Tibial artery (tissue), 4 donors: ENCODE measurements at regions not wholly inside any gene's neighbourhood (a gene's known extent, or its start where the extent isn't known, plus 50 kb on each side); places are given as distances from the start of the nearest gene placed in this dataset.
"Not testable (repeated sequence)": the region's sequence is repeated elsewhere in the genome, so short reads cannot be mapped to it uniquely, and the experiment has no call there.

Experiments used
- DNase-seq, 2 donors: peaks; one replicate each; pipeline ENCODE4 v3.0.0-alpha.2; 2019
- H3K27ac ChIP-seq, 2 donors: fragments of 200-600 bp; sonication (generic) in 1 of 2; 1 replicate in 1 of 2; 2 replicates in 1 of 2; pipeline ENCODE4 v1.5.1; 2018 to 2019; ENCODE audit warnings: mild to moderate bottlenecking in 1 of 2
- H3K27me3 ChIP-seq, 2 donors: fragments of 200-600 bp; sonication (generic) in 1 of 2; one replicate each; pipeline versions ENCODE4 v1.5.1 to v1.6.0; 2016 to 2019
- H3K36me3 ChIP-seq, 3 donors: fragments of 200-600 bp; sonication (generic) in 2 of 3; one replicate each; pipeline ENCODE4 v1.5.1; 2016 to 2019; ENCODE audit warnings: mild to moderate bottlenecking in 2 of 3
- H3K4me1 ChIP-seq, 4 donors: fragments of 200-600 bp; sonication (generic) in 2 of 4; 1 replicate in 3 of 4; 2 replicates in 1 of 4; pipeline ENCODE4 v1.5.1; 2016 to 2019
- H3K4me3 ChIP-seq, 2 donors: fragments of 200-600 bp; sonication (generic) in 1 of 2; 1 replicate in 1 of 2; 2 replicates in 1 of 2; pipeline ENCODE4 v1.5.1; 2018 to 2019; ENCODE audit warnings: mild to moderate bottlenecking in 2 of 2
- H3K9me3 ChIP-seq, 3 donors: fragments of 200-600 bp; sonication (generic) in 1 of 3; one replicate each; pipeline ENCODE4 v1.5.1; 2016 to 2019
- CTCF ChIP-seq, 2 experiments: fragments of 200-600 bp in 1 of 2; fragments of 450-650 bp in 1 of 2; IDR thresholded peaks; one replicate each; pipeline ENCODE4 v1.5.1; 2017 to 2019; ENCODE audit warnings: antibody characterized with exemption in 2 of 2, mild to moderate bottlenecking in 1 of 2, moderate library complexity in 1 of 2
- intact Hi-C: fragments of 100-400 bp; cut with DNase I; formaldehyde crosslinking; loops from one replicate; pipeline ENCODE4 v1.15.0; 2023; ENCODE audit warnings: low total_unique reads

GRCh38 chr11:33976495-33977199 is 74.9 kb upstream of the CAPRIN1 start:
- Histone ChIP-seq H3K27me3 (peaks cover 0 to 1% of the 10 kb centered on the region in 2 donors), H3K27ac (no peak overlapping the region), H3K4me1 (no peaks in the 10 kb centered on the region), H3K9me3 (no peaks in the 10 kb centered on the region), H3K36me3 (no peaks in the 10 kb centered on the region), H3K4me3 (no peak overlapping the region)
- TF ChIP-seq CTCF (IDR thresholded peaks at IDR 0.05) = no peak
- intact Hi-C loops = loop anchor here (10.0 kb wide), 1 partner anchor 122 kb away; no protein-coding TSS in a partner anchor
- no peak for DNase-seq

- no peak for DNase-seq
- TF ChIP-seq CTCF (IDR thresholded peaks at IDR 0.05) = no peak
- no peaks in the 10 kb centered on the region for H3K9me3 ChIP-seq
- peaks cover 0 to 6% of the 10 kb centered on the region in 2 donors for H3K27me3 ChIP-seq
- H3K36me3 ChIP-seq = no peaks in the 10 kb centered on the region
- H3K4me3 ChIP-seq = no peak overlapping the region
- H3K27ac ChIP-seq = no peak overlapping the region
- no peaks in the 10 kb centered on the region for H3K4me1 ChIP-seq
- intact Hi-C loops = loop anchor here (10.0 kb wide), 1 partner anchor 120 kb away; no protein-coding TSS in a partner anchor
Measured at GRCh38 chr11:33974804-33975203, 76.7 kb upstream of the CAPRIN1 start.

GRCh38 chr11:33971530-33971929 is 79.7 kb upstream of the LMO2 start:
- not testable (repeated sequence) for H3K36me3 ChIP-seq, H3K27ac ChIP-seq, H3K4me1 ChIP-seq, H3K9me3 ChIP-seq, H3K4me3 ChIP-seq, DNase-seq, H3K27me3 ChIP-seq
- intact Hi-C loops = loop anchor here (10.0 kb wide), 1 partner anchor 117 kb away; no protein-coding TSS in a partner anchor

GRCh38 chr11:33970984-33971466 is 79.1 kb upstream of the LMO2 start:
- no peak overlapping the region for H3K4me3 ChIP-seq
- intact Hi-C loops = loop anchor here (10.0 kb wide), 1 partner anchor 116 kb away; no protein-coding TSS in a partner anchor
- TF ChIP-seq CTCF (IDR thresholded peaks at IDR 0.05) = peak; percentile 38 to 65
- H3K27me3 ChIP-seq = peaks cover 0 to 6% of the 10 kb centered on the region in 2 donors
- no peaks in the 10 kb centered on the region for H3K9me3 ChIP-seq
- H3K36me3 ChIP-seq = no peaks in the 10 kb centered on the region
- no peak overlapping the region for H3K27ac ChIP-seq
- peak in 1 of 2 donors; percentile 65 for DNase-seq
- H3K4me1 ChIP-seq = no peaks in the 10 kb centered on the region

- Histone ChIP-seq H3K27ac (no peak overlapping the region), H3K4me3 (no peak overlapping the region), H3K4me1 (no peaks in the 10 kb centered on the region), H3K9me3 (no peaks in the 10 kb centered on the region), H3K27me3 (peaks cover 0 to 6% of the 10 kb centered on the region in 2 donors), H3K36me3 (no peaks in the 10 kb centered on the region)
- DNase-seq = no peak
- no peak for TF ChIP-seq CTCF (IDR thresholded peaks at IDR 0.05)
- intact Hi-C loops = no loop called here
Measured at GRCh38 chr11:33967451-33967850, 75.6 kb upstream of the LMO2 start.

GRCh38 chr11:33965032-33965431 is 73.2 kb upstream of the LMO2 start:
- H3K9me3 ChIP-seq = no peaks in the 10 kb centered on the region
- TF ChIP-seq CTCF (IDR thresholded peaks at IDR 0.05) = no peak
- intact Hi-C loops = no loop called here
- H3K27ac ChIP-seq = no peak overlapping the region
- H3K27me3 ChIP-seq = no peaks in the 10 kb centered on the region
- no peak for DNase-seq
- H3K4me3 ChIP-seq = no peak overlapping the region
- H3K36me3 ChIP-seq = no peaks in the 10 kb centered on the region
- H3K4me1 ChIP-seq = no peaks in the 10 kb centered on the region
